22Rv1 (cell line): ENCODE measurements at regions not wholly inside any gene's neighbourhood (a gene's known extent, or its start where the extent isn't known, plus 50 kb on each side); places are given as distances from the start of the nearest gene placed in this dataset.

Source experiments
- ZFX ChIP-seq: fragments of 450-650 bp; IDR thresholded peaks from 2 replicates; pipeline ENCODE4 v1.6.1; 2017; ENCODE audit warnings: antibody characterized with exemption, borderline replicate concordance
- TF ChIP-seq, protein P1 (sequence below): fragments of 450-650 bp; IDR thresholded peaks from 2 replicates; pipeline ENCODE4 v1.5.1; 2017; ENCODE audit warnings: mild to moderate bottlenecking

DNA sequence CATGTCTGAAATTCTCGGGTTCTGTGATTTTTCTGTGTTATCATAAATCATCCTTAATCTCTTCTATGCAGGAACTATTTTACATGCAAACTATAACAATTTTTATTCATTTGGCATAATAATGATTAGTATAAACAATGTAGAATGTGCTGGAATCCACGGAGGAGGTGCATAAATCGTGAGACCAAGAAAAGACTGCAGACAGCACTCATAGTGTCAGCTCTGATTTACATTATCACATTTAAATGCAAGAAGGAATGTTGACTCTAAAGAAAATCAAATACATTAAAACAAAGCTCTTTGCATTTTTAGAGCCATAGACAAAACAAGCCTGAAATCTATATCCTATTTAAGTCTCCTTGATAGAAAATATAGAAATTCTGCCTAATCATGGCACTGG, 501.7 kb upstream of the STXBP6 start:
- TF ChIP-seq, protein P1, sequence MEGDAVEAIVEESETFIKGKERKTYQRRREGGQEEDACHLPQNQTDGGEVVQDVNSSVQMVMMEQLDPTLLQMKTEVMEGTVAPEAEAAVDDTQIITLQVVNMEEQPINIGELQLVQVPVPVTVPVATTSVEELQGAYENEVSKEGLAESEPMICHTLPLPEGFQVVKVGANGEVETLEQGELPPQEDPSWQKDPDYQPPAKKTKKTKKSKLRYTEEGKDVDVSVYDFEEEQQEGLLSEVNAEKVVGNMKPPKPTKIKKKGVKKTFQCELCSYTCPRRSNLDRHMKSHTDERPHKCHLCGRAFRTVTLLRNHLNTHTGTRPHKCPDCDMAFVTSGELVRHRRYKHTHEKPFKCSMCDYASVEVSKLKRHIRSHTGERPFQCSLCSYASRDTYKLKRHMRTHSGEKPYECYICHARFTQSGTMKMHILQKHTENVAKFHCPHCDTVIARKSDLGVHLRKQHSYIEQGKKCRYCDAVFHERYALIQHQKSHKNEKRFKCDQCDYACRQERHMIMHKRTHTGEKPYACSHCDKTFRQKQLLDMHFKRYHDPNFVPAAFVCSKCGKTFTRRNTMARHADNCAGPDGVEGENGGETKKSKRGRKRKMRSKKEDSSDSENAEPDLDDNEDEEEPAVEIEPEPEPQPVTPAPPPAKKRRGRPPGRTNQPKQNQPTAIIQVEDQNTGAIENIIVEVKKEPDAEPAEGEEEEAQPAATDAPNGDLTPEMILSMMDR: no peak
- no peak for TF ChIP-seq ZFX
